ENCODE measurements at regions not wholly inside any gene's neighbourhood (a gene's known extent, or its start where the extent isn't known, plus 50 kb on each side); places are given as distances from the start of the nearest gene placed in this dataset.

DNA sequence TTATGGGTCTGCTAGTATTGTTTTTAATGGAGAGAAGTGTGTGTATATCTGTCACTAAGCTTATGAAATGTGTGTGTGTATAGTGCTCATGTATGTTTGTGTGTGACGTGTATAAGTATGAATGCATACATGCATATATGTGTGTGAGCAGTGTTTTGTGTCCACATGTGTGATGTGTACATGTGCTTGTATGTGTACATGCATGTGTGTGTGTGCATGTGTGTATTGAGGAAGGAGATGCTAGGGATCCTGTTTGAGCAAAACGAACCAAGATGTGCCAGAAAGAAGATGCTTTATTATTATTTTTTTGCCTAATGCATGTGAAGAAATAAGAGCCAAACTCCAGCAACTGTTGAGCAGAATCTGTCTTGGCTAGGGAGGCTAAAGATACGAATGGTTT lies 301.3 kb upstream of the SKOR2 start:
- no peak for DNase-seq (ENCODE audit: low spot score)
- H2AFZ ChIP-seq (ENCODE audit: low read length), result no peak overlapping the region
- no peaks in the 10 kb centered on the region for H4K20me1 ChIP-seq (ENCODE audit: insufficient read depth, low read length)
- H3K79me2 ChIP-seq (ENCODE audit: insufficient read depth, low read depth, low read length), result no peaks in the 10 kb centered on the region
- H3K27ac ChIP-seq (ENCODE audit: low read depth, low read length, poor library complexity, severe bottlenecking), result no peak overlapping the region
- CTCF ChIA-PET (ENCODE audit: unreplicated experiment), result no interaction called here
- POLR2A ChIA-PET, result no interaction called here
- H3K4me3 ChIP-seq (ENCODE audit: low read depth, low read length, poor library complexity, severe bottlenecking), result no peak overlapping the region
- no peaks in the 10 kb centered on the region for H3K36me3 ChIP-seq (ENCODE audit: insufficient read depth, low read length)
- intact Hi-C loops (cut with micrococcal nuclease; ENCODE audit: unreplicated experiment), result no loop called here
- H3K9me3 ChIP-seq (ENCODE audit: low read length), result no peaks in the 10 kb centered on the region
- no peaks in the 10 kb centered on the region for H3K9me2 ChIP-seq (ENCODE audit: insufficient read depth, low read length)
- no TSS peak for BruUV-seq (replicated peaks)
- H3K4me2 ChIP-seq (ENCODE audit: low read length), result no peak overlapping the region
- no peaks in the 10 kb centered on the region for H3K4me1 ChIP-seq (ENCODE audit: insufficient read depth, low read length, poor library complexity, severe bottlenecking)
- TF ChIP-seq, protein P1, sequence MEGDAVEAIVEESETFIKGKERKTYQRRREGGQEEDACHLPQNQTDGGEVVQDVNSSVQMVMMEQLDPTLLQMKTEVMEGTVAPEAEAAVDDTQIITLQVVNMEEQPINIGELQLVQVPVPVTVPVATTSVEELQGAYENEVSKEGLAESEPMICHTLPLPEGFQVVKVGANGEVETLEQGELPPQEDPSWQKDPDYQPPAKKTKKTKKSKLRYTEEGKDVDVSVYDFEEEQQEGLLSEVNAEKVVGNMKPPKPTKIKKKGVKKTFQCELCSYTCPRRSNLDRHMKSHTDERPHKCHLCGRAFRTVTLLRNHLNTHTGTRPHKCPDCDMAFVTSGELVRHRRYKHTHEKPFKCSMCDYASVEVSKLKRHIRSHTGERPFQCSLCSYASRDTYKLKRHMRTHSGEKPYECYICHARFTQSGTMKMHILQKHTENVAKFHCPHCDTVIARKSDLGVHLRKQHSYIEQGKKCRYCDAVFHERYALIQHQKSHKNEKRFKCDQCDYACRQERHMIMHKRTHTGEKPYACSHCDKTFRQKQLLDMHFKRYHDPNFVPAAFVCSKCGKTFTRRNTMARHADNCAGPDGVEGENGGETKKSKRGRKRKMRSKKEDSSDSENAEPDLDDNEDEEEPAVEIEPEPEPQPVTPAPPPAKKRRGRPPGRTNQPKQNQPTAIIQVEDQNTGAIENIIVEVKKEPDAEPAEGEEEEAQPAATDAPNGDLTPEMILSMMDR (conservative IDR thresholded peaks at IDR 0.05; ENCODE audit: low read length), result no peak
- TF ChIP-seq EZH2phosphoT487 (IDR thresholded peaks at IDR 0.05; ENCODE audit: borderline replicate concordance, low read depth, low read length), result no peak

DNA sequence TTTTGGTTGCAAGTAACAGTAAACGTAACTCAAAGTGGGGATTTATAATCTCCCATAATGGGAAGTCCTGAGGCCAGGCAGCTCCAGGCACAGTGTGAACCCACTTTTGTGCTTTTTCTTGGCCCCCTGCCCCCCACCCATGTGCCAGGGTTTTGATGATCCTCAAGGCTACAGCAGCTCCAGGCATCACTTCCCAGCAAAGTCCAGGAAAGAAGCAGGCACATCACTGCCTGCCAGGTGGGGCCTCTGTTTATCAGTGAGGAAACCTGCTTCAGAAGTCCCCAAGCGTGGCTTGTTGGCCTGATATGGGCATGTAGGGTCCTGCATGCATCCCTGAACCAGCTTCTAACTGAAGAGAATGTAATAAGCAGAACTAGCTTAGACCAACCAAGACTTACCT lies 299.2 kb upstream of the SKOR2 start:
- no peak for DNase-seq (ENCODE audit: low spot score)
- ChIA-PET POLR2A (no interaction called here), CTCF (ENCODE audit: unreplicated experiment) (no interaction called here)

DNA sequence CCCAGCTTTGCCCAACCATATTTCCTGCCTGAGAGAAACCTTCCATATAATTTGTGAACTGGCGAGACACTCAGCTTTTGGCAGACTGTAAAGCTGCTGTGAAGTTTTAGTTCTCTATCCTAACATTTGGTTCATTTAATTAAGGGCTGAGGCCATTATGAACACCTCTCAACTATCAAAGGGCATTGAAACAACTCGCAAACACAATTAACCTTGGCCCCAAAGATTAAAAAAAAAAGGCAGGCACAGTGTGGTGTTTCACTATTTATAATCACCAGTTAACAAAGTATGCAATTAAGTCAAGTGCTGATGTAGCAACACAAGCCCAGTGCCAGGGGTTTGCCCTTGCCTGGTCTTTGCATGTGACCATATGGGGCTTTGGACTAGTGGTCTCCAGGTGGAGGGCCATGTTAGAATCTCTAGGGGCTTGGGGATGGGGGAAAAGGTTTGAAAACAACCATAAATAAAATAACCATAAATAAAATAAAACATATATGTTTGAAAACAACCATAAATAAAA lies 297.6 kb upstream of the SKOR2 start:
- POLR2A ChIA-PET, result interaction anchor here (0.7 kb wide), 1 partner anchor 332 kb away, joined by 3 read pairs; no protein-coding TSS in a partner anchor
- DNase-seq (ENCODE audit: low spot score), result no peak
- Histone ChIP-seq H3K9me3 (ENCODE audit: low read length) (no peaks in the 10 kb centered on the region), H3K27ac (ENCODE audit: low read depth, low read length, poor library complexity, severe bottlenecking) (no peak overlapping the region), H3K4me3 (ENCODE audit: low read depth, low read length, poor library complexity, severe bottlenecking) (no peak overlapping the region), H2AFZ (ENCODE audit: low read length) (no peak overlapping the region), H3K9me2 (ENCODE audit: insufficient read depth, low read length) (no peaks in the 10 kb centered on the region), H3K4me2 (ENCODE audit: low read length) (no peak overlapping the region), H4K20me1 (ENCODE audit: insufficient read depth, low read length) (no peaks in the 10 kb centered on the region), H3K36me3 (ENCODE audit: insufficient read depth, low read length) (no peaks in the 10 kb centered on the region), H3K79me2 (ENCODE audit: insufficient read depth, low read depth, low read length) (no peaks in the 10 kb centered on the region), H3K4me1 (ENCODE audit: insufficient read depth, low read length, poor library complexity, severe bottlenecking) (no peaks in the 10 kb centered on the region)
- BruUV-seq (replicated peaks), result no TSS peak
- TF ChIP-seq EZH2phosphoT487 (IDR thresholded peaks at IDR 0.05; ENCODE audit: borderline replicate concordance, low read depth, low read length), result no peak
- TF ChIP-seq, protein P1 (conservative IDR thresholded peaks at IDR 0.05; ENCODE audit: low read length), result no peak
- CTCF ChIA-PET (ENCODE audit: unreplicated experiment), result no interaction called here
- intact Hi-C loops (cut with micrococcal nuclease; ENCODE audit: unreplicated experiment), result no loop called here

More for the DNA sequence above, 299.2 kb upstream of the SKOR2 start:
- Histone ChIP-seq H3K4me2 (ENCODE audit: low read length) (no peak overlapping the region), H3K36me3 (ENCODE audit: insufficient read depth, low read length) (no peaks in the 10 kb centered on the region), H3K27ac (ENCODE audit: low read depth, low read length, poor library complexity, severe bottlenecking) (no peak overlapping the region), H4K20me1 (ENCODE audit: insufficient read depth, low read length) (no peaks in the 10 kb centered on the region), H2AFZ (ENCODE audit: low read length) (no peak overlapping the region), H3K9me3 (ENCODE audit: low read length) (no peaks in the 10 kb centered on the region), H3K4me3 (ENCODE audit: low read depth, low read length, poor library complexity, severe bottlenecking) (no peak overlapping the region), H3K4me1 (ENCODE audit: insufficient read depth, low read length, poor library complexity, severe bottlenecking) (no peaks in the 10 kb centered on the region), H3K9me2 (ENCODE audit: insufficient read depth, low read length) (no peaks in the 10 kb centered on the region), H3K79me2 (ENCODE audit: insufficient read depth, low read depth, low read length) (no peaks in the 10 kb centered on the region)
- no TSS peak for BruUV-seq (replicated peaks)
- TF ChIP-seq, protein P1 (conservative IDR thresholded peaks at IDR 0.05; ENCODE audit: low read length), result no peak
- TF ChIP-seq EZH2phosphoT487 (IDR thresholded peaks at IDR 0.05; ENCODE audit: borderline replicate concordance, low read depth, low read length), result no peak
- intact Hi-C loops (cut with micrococcal nuclease; ENCODE audit: unreplicated experiment), result no loop called here
